CD4-positive, alpha-beta T cell (primary cell): ENCODE measurements at regions not wholly inside any gene's neighbourhood (a gene's known extent, or its start where the extent isn't known, plus 50 kb on each side); places are given as distances from the start of the nearest gene placed in this dataset.

Experiments used
- ATAC-seq: fragments of 200-7000 bp; cut with Tn5 transposase; one replicate; pipeline ENCODE4 v1.10.0; 2022; ENCODE audit warnings: mild to moderate bottlenecking; ENCODE audit not compliant: poor library complexity
- CTCF ChIA-PET: fragments of 350-600 bp; sonication (Branson Sonifier 250); formaldehyde crosslinking; loops from one replicate; lab custom pipeline; 2021; ENCODE audit warnings: antibody characterized with exemption, inconsistent platforms; lab: Charles Lee
- POLR2A ChIA-PET: fragments of 350-600 bp; sonication (Branson Sonifier 250); formaldehyde crosslinking; loops from one replicate; lab custom pipeline; 2021; ENCODE audit warnings: antibody characterized with exemption, inconsistent platforms; lab: Charles Lee
- DNase-seq, 14 experiments: peaks; one replicate each; pipeline ENCODE4 v3.0.0-alpha.2; 2013 to 2020; ENCODE audit warnings: mixed read lengths in 2 of 14
- H3K27ac ChIP-seq, 2 donors: one replicate each; pipeline versions ENCODE4 v1.5.1 to v1.7.0; 2013; ENCODE audit warnings: low read length in 2 of 2, low read depth in 1 of 2, mild to moderate bottlenecking in 1 of 2
- H3K27me3 ChIP-seq, 2 experiments: 1 replicate in 1 of 2; 2 replicates in 1 of 2; pipeline versions ENCODE4 v1.6.1 to v1.7.0; 2013; ENCODE audit warnings: low read length in 2 of 2, control low read depth in 1 of 2, mild to moderate bottlenecking in 1 of 2, moderate library complexity in 1 of 2; ENCODE audit not compliant: insufficient read depth in 2 of 2, control insufficient read depth in 1 of 2
- H3K36me3 ChIP-seq: one replicate; pipeline ENCODE4 v1.6.1; 2013; ENCODE audit warnings: low read length, control low read depth; ENCODE audit not compliant: insufficient read depth
- H3K4me1 ChIP-seq: one replicate; pipeline ENCODE4 v1.6.1; 2013; ENCODE audit warnings: low read length, control low read depth; ENCODE audit not compliant: insufficient read depth
- H3K4me3 ChIP-seq: one replicate; pipeline ENCODE4 v1.5.1; 2013; ENCODE audit warnings: mild to moderate bottlenecking, low read length, moderate library complexity
- H3K9me3 ChIP-seq, 2 experiments: 1 replicate in 1 of 2; 2 replicates in 1 of 2; pipeline versions ENCODE4 v1.6.1 to v1.7.0; 2013; ENCODE audit warnings: low read length in 2 of 2, mild to moderate bottlenecking in 2 of 2, control low read depth in 1 of 2, moderate library complexity in 1 of 2; ENCODE audit not compliant: control insufficient read depth in 1 of 2, insufficient read depth in 1 of 2
- H3K27ac Mint-ChIP-seq: one replicate; pipeline ENCODE4 v1.8.0; 2020; ENCODE audit warnings: mixed read lengths
- H3K27me3 Mint-ChIP-seq: one replicate; pipeline ENCODE4 v1.8.0; 2021; ENCODE audit warnings: mixed read lengths
- H3K36me3 Mint-ChIP-seq: one replicate; pipeline ENCODE4 v1.8.0; 2021; ENCODE audit warnings: low read depth, mixed read lengths
- H3K4me1 Mint-ChIP-seq: one replicate; pipeline ENCODE4 v1.8.0; 2021; ENCODE audit warnings: low read depth, mixed read lengths
- H3K4me3 Mint-ChIP-seq: one replicate; pipeline ENCODE4 v1.8.0; 2020; ENCODE audit warnings: mild to moderate bottlenecking, mixed read lengths
- H3K9me3 Mint-ChIP-seq: one replicate; pipeline ENCODE4 v1.8.0; 2020; ENCODE audit warnings: mixed read lengths
- intact Hi-C, 2 experiments: fragments of 100-400 bp; cut with DNase I in 1 of 2; cut with micrococcal nuclease in 1 of 2; formaldehyde crosslinking; loops; one replicate each; pipeline versions ENCODE4 v1.15.1 to v1.9.0; 2023 to 2025; cut with DNase I, micrococcal nuclease
- TF ChIP-seq, protein P1 (sequence below): fragments of 200-600 bp; IDR thresholded peaks from one replicate; pipeline ENCODE4 v1.8.0; 2022; ENCODE audit warnings: antibody characterized with exemption, mild to moderate bottlenecking

DNA sequence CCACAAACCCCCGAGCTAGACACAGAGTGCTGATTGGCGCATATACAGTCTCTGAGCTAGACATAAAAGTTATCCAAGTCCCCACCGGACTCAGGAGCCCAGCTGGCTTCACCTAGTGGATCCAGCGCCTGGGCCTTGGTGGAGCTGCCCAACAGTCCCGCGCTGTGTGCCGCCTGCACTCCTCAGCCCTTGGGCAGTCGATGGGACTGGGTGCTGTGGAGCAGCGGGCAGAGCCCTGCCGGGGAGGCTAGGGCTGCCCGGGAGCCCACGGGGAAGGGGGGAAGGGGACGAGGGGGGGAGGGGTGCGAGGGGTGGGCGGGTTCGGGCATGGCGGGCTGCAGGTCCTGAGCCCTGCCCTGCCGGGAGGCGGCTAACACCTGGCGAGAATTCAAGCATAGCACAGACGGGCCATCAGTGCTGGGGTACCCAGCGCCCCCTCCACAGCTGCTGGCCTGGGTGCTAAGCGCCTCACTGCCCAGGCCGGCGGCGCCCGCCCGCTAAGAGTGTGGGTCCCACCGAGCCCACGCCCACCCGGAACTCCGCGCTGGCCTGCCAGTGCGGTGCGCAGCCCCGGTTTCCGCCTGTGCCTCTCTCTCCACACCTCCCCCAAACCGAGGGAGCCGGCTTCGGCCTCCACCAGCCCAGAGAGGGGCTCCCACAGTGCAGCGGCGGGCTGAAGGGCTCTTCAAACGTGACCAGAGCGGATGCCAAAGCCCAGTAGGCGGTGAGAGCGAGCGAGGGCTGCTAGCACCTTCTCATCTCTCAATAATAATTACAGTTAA, 391.2 kb upstream of the NUDT12 start:
- no peaks in the 10 kb centered on the region for H3K27me3 ChIP-seq
- H3K4me1 ChIP-seq, result no peaks in the 10 kb centered on the region
- H3K27ac Mint-ChIP-seq, result no peak overlapping the region
- H3K4me1 Mint-ChIP-seq, result no peaks in the 10 kb centered on the region
- peaks cover 0 to 18% of the 10 kb centered on the region in 2 experiments for H3K9me3 ChIP-seq
- H3K9me3 Mint-ChIP-seq, result peaks cover 4% of the 10 kb centered on the region
- intact Hi-C loops, result no loop called here
- H3K36me3 Mint-ChIP-seq, result no peaks in the 10 kb centered on the region
- H3K36me3 ChIP-seq, result no peaks in the 10 kb centered on the region
- ChIA-PET CTCF (no interaction called here), POLR2A (no interaction called here)
- H3K27me3 Mint-ChIP-seq, result no peaks in the 10 kb centered on the region
- H3K4me3 Mint-ChIP-seq, result no peak overlapping the region
- no peak overlapping the region for H3K4me3 ChIP-seq
- ATAC-seq, result no peak
- no peak overlapping the region for H3K27ac ChIP-seq
- peak in 1 of 14 experiments; percentile 8 for DNase-seq
- TF ChIP-seq, protein P1, sequence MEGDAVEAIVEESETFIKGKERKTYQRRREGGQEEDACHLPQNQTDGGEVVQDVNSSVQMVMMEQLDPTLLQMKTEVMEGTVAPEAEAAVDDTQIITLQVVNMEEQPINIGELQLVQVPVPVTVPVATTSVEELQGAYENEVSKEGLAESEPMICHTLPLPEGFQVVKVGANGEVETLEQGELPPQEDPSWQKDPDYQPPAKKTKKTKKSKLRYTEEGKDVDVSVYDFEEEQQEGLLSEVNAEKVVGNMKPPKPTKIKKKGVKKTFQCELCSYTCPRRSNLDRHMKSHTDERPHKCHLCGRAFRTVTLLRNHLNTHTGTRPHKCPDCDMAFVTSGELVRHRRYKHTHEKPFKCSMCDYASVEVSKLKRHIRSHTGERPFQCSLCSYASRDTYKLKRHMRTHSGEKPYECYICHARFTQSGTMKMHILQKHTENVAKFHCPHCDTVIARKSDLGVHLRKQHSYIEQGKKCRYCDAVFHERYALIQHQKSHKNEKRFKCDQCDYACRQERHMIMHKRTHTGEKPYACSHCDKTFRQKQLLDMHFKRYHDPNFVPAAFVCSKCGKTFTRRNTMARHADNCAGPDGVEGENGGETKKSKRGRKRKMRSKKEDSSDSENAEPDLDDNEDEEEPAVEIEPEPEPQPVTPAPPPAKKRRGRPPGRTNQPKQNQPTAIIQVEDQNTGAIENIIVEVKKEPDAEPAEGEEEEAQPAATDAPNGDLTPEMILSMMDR, result no peak

DNA sequence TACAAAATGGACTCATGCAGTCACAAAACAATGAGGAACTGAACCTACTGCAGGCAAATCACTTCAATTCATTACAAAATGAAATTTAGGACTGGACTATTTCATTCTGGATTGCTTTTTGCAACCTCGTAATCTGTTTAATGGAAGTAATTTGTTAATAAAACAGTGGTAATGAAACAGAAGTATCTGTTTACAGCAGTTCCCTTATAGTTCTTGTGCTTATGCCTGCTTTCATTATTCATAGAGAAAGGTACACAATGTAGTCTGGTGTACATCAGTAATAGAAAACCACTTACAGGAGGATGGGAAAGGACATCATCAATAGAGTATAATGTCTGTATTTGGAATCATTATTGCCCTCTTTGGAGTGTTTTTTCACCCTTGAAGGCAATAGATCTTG, 389.2 kb upstream of the NUDT12 start:
- Mint-ChIP-seq H3K36me3 (no peaks in the 10 kb centered on the region), H3K4me1 (no peaks in the 10 kb centered on the region), H3K27me3 (no peaks in the 10 kb centered on the region), H3K4me3 (no peak overlapping the region), H3K27ac (no peak overlapping the region), H3K9me3 (peaks cover 3% of the 10 kb centered on the region)
- ChIA-PET CTCF (no interaction called here), POLR2A (no interaction called here)
- TF ChIP-seq, protein P1, result no peak
- no peak overlapping the region for H3K4me3 ChIP-seq
- no peaks in the 10 kb centered on the region for H3K27me3 ChIP-seq
- DNase-seq, result no peak
- no peak for ATAC-seq
- H3K4me1 ChIP-seq, result no peaks in the 10 kb centered on the region
- intact Hi-C loops, result no loop called here
- H3K27ac ChIP-seq, result no peak overlapping the region
- no peaks in the 10 kb centered on the region for H3K36me3 ChIP-seq
- peaks cover 0 to 18% of the 10 kb centered on the region in 2 experiments for H3K9me3 ChIP-seq

DNA sequence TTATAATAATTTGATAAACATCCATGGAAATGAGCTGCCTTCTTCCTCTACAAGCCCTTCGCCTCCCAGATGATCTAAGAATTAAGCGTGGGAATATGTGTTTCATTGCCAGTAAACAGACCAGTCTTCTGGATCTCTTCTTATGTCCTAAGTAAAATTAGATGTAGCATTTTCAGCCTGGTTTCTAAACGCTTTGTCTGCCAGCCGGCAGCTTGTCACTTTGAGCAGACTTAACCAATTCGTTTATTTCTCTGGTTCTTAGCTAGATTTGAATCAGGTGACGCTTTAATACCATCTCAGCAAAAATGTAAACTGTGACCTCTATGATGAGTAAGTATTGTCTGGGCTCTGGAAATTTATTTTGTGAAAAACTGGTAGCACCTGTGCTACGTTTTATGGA, 380.6 kb upstream of the NUDT12 start:
- Mint-ChIP-seq H3K4me3 (no peak overlapping the region), H3K9me3 (no peaks in the 10 kb centered on the region), H3K36me3 (no peaks in the 10 kb centered on the region), H3K27ac (no peak overlapping the region), H3K27me3 (no peaks in the 10 kb centered on the region), H3K4me1 (no peaks in the 10 kb centered on the region)
- Histone ChIP-seq H3K36me3 (no peaks in the 10 kb centered on the region), H3K9me3 (peaks cover 0 to 9% of the 10 kb centered on the region in 2 experiments), H3K4me3 (no peak overlapping the region), H3K27ac (no peak overlapping the region), H3K27me3 (no peaks in the 10 kb centered on the region), H3K4me1 (no peaks in the 10 kb centered on the region)
- ATAC-seq (no peak), DNase-seq (no peak)
- TF ChIP-seq, protein P1, result no peak
- ChIA-PET CTCF (no interaction called here), POLR2A (no interaction called here)
- intact Hi-C loops, result no loop called here
